Neuronal stem cell (in vitro differentiated cells): ENCODE measurements at regions not wholly inside any gene's neighbourhood (a gene's known extent, or its start where the extent isn't known, plus 50 kb on each side); places are given as distances from the start of the nearest gene placed in this dataset.
"Not testable (repeated sequence)": the region's sequence is repeated elsewhere in the genome, so short reads cannot be mapped to it uniquely, and the experiment has no call there.

Source experiments
- DNase-seq: peaks from one replicate; pipeline ENCODE4 v3.0.0-alpha.2; 2013; ENCODE audit warnings: low spot score
- H2AFZ ChIP-seq: one replicate; pipeline ENCODE4 v1.6.1; 2013; ENCODE audit warnings: mild to moderate bottlenecking, low read length, inconsistent platforms
- H2AK5ac ChIP-seq: 2 replicates; pipeline ENCODE4 v1.6.1; 2013; ENCODE audit warnings: low read depth, mild to moderate bottlenecking, inconsistent platforms, low read length, moderate library complexity, mixed read lengths
- H2BK120ac ChIP-seq: 2 replicates; pipeline ENCODE4 v1.6.1; 2013; ENCODE audit warnings: low read depth, mild to moderate bottlenecking, inconsistent platforms, low read length, moderate library complexity, mixed read lengths
- H2BK12ac ChIP-seq: one replicate; pipeline ENCODE4 v1.6.1; 2013; ENCODE audit warnings: low read length, inconsistent platforms
- H2BK15ac ChIP-seq: 2 replicates; pipeline ENCODE4 v1.6.1; 2013; ENCODE audit warnings: mild to moderate bottlenecking, low read length, inconsistent platforms, mixed read lengths
- H2BK5ac ChIP-seq: one replicate; pipeline ENCODE4 v1.6.1; 2013; ENCODE audit warnings: inconsistent platforms, mild to moderate bottlenecking, low read length, moderate library complexity
- H3K14ac ChIP-seq: one replicate; pipeline ENCODE4 v1.6.1; 2013; ENCODE audit warnings: low read length, inconsistent platforms
- H3K18ac ChIP-seq: 2 replicates; pipeline ENCODE4 v1.6.1; 2013; ENCODE audit warnings: low read length, inconsistent platforms
- H3K23ac ChIP-seq: 2 replicates; pipeline ENCODE4 v1.6.1; 2013; ENCODE audit warnings: low read depth, mild to moderate bottlenecking, mixed read lengths, low read length, inconsistent platforms; ENCODE audit not compliant: poor library complexity
- H3K27ac ChIP-seq: replicated peaks from 3 replicates; pipeline ENCODE4 v1.5.1; 2013; ENCODE audit warnings: low read length, inconsistent platforms
- H3K27me3 ChIP-seq, 3 experiments: 2 replicates each; pipeline ENCODE4 v1.6.1; 2013; ENCODE audit warnings: low read length in 3 of 3, mild to moderate bottlenecking in 2 of 3, inconsistent platforms in 1 of 3, low read depth in 1 of 3, mixed read lengths in 1 of 3, moderate library complexity in 1 of 3; ENCODE audit not compliant: control insufficient read depth in 3 of 3, insufficient read depth in 3 of 3
- H3K36me3 ChIP-seq, 2 donors: replicated peaks in 1 of 2; 2 replicates each; pipeline ENCODE4 v1.6.1; 2013; ENCODE audit warnings: low read length in 2 of 2; ENCODE audit not compliant: control insufficient read depth in 2 of 2, insufficient read depth in 2 of 2
- H3K4ac ChIP-seq: 2 replicates; pipeline ENCODE4 v1.6.1; 2013; ENCODE audit warnings: inconsistent platforms, mild to moderate bottlenecking, low read length, moderate library complexity
- H3K4me1 ChIP-seq, 2 donors: 1 replicate in 1 of 2; 2 replicates in 1 of 2; pipeline ENCODE4 v1.6.1; 2013; ENCODE audit warnings: low read length in 2 of 2, low read depth in 1 of 2; ENCODE audit not compliant: control insufficient read depth in 2 of 2, insufficient read depth in 1 of 2
- H3K4me2 ChIP-seq: one replicate; pipeline ENCODE4 v1.6.1; 2013; ENCODE audit warnings: mild to moderate bottlenecking, low read length, inconsistent platforms; ENCODE audit not compliant: insufficient read depth, poor library complexity, severe bottlenecking
- H3K4me3 ChIP-seq, 2 donors: 2 replicates each; pipeline ENCODE4 v1.5.1; 2013; ENCODE audit warnings: low read length in 2 of 2, mild to moderate bottlenecking in 2 of 2, inconsistent platforms in 1 of 2, moderate library complexity in 1 of 2
- H3K79me1 ChIP-seq: one replicate; pipeline ENCODE4 v1.6.1; 2013; ENCODE audit warnings: low read depth, mild to moderate bottlenecking, inconsistent platforms, low read length, moderate library complexity
- H3K9ac ChIP-seq: one replicate; pipeline ENCODE4 v1.6.1; 2013; ENCODE audit warnings: mild to moderate bottlenecking, low read depth, low read length, inconsistent platforms; ENCODE audit not compliant: poor library complexity
- H3K9me3 ChIP-seq, 2 donors: replicated peaks in 1 of 2; 2 replicates each; pipeline versions ENCODE3 to v1.6.1; 2013; ENCODE audit warnings: low read length in 2 of 2, mild to moderate bottlenecking in 2 of 2, inconsistent platforms in 1 of 2, low read depth in 1 of 2, mixed read lengths in 1 of 2, moderate library complexity in 1 of 2; ENCODE audit not compliant: control insufficient read depth in 2 of 2, insufficient read depth in 1 of 2
- H4K8ac ChIP-seq: one replicate; pipeline ENCODE4 v1.6.1; 2013; ENCODE audit warnings: low read depth, mild to moderate bottlenecking, inconsistent platforms, low read length, moderate library complexity
- H4K91ac ChIP-seq: one replicate; pipeline ENCODE4 v1.6.1; 2013; ENCODE audit warnings: low read length, low read depth, mild to moderate bottlenecking, inconsistent platforms; ENCODE audit not compliant: poor library complexity
- WGBS, 2 donors: extraction: QIAGEN DNeasy Blood & Tissue Kit; methylation state at CpG; one replicate each; pipeline ENCODE4 v1.1.7; 2013; ENCODE audit warnings: missing lambda C conversion rate in 2 of 2, mixed read lengths in 1 of 2; ENCODE audit not compliant: insufficient read length in 2 of 2, insufficient replicate concordance in 1 of 2; ENCODE audit errors: extremely low coverage in 2 of 2; 5-methylcytosine and 5-hydroxymethylcytosine counted together

DNA sequence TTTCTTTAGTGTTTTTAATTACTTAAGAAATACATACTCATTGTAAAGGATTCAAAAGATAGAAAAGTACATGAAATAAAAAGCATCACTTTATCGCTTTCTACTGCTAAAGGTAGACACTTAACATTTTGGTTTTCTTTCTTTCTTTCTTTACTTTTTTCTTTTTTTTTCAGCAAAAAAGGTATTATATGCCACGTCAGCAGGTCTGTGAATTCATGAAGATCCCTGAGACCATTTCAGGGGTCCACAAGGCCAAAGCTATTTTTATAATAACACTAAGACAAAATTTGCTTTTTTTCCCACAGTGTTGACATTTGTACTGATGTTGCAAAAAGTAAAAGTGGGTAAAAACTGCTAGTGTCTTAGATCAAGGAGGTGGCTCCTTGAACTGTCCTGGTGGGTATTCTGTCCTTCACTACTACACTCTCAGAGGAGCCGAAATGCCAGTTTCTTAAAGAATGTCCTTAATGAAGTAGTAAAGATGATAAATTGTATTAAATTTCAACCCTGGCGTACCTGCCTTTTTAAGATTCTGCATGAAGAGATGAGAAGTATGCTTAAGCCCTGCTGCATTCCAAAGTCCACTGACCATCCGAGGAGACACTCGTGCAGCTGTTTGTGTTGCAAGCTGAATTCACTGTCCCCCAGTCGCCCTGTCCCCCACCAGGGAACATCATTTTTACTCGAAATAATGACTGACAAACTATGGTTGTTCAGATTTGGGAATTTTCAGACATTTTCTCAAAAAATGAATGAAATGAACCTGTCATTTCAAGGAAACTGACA lies 106.7 kb upstream of the PIAS1 start:
- H2BK120ac ChIP-seq = no peak overlapping the region
- no peaks in the 10 kb centered on the region for H3K9me3 ChIP-seq
- H2BK15ac ChIP-seq = no peak overlapping the region
- no peak overlapping the region for H2BK5ac ChIP-seq
- H3K14ac ChIP-seq = no peak overlapping the region
- H3K27me3 ChIP-seq = no peaks in the 10 kb centered on the region
- H4K91ac ChIP-seq = no peak overlapping the region
- H3K4ac ChIP-seq = no peak overlapping the region
- no peak overlapping the region for H3K23ac ChIP-seq
- H4K8ac ChIP-seq = no peak overlapping the region
- no peak overlapping the region for H3K4me3 ChIP-seq
- H2AFZ ChIP-seq = no peak overlapping the region
- no peaks in the 10 kb centered on the region for H3K79me1 ChIP-seq
- WGBS, 2 donors = no CpG with 5 or more reads among the region's 8 CpGs
- no peak overlapping the region for H3K4me2 ChIP-seq
- H3K9ac ChIP-seq = no peak overlapping the region
- no peak overlapping the region for H2AK5ac ChIP-seq
- H3K18ac ChIP-seq = no peak overlapping the region
- H3K27ac ChIP-seq = no peak overlapping the region
- H3K36me3 ChIP-seq = no peaks in the 10 kb centered on the region
- H2BK12ac ChIP-seq = no peak overlapping the region
- H3K4me1 ChIP-seq = peaks cover 18 to 21% of the 10 kb centered on the region in 2 donors
- no peak for DNase-seq

DNA sequence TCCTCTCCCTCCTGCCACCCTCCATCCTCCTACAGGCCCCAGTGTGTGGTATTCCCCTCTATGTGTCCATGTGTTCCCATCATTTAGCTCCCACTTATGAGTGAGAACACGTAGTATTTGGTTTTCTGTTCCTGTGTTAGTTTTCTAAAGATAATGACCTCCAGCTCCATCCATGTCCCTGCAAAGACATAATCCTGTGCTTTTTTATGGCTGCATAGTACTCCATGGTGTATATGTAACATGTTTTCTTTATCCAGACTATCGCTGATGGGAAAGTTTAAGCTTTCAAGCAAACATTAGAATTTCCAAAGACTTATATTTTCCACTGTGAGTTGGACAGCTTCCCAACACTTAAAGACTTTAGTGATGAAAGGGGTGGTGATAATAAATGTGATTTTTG lies 105.9 kb upstream of the PIAS1 start:
- H3K4me2 ChIP-seq = no peak overlapping the region
- no peaks in the 10 kb centered on the region for H3K79me1 ChIP-seq
- H4K8ac ChIP-seq = no peak overlapping the region
- H3K4ac ChIP-seq = no peak overlapping the region
- H2BK120ac ChIP-seq = no peak overlapping the region
- no peak overlapping the region for H3K9ac ChIP-seq
- peaks cover 18 to 21% of the 10 kb centered on the region in 2 donors for H3K4me1 ChIP-seq
- no peak overlapping the region for H3K27ac ChIP-seq
- no peak overlapping the region for H3K14ac ChIP-seq
- H2AFZ ChIP-seq = no peak overlapping the region
- no peaks in the 10 kb centered on the region for H3K27me3 ChIP-seq
- H2BK15ac ChIP-seq = no peak overlapping the region
- no peak overlapping the region for H2AK5ac ChIP-seq
- no peak overlapping the region for H2BK5ac ChIP-seq
- no peak overlapping the region for H3K23ac ChIP-seq
- no peaks in the 10 kb centered on the region for H3K9me3 ChIP-seq
- no peaks in the 10 kb centered on the region for H3K36me3 ChIP-seq
- no peak overlapping the region for H2BK12ac ChIP-seq
- no CpG with 5 or more reads among the region's 2 CpGs for WGBS, 2 donors
- no peak overlapping the region for H3K4me3 ChIP-seq
- H4K91ac ChIP-seq = no peak overlapping the region
- no peak overlapping the region for H3K18ac ChIP-seq
- no peak for DNase-seq

DNA sequence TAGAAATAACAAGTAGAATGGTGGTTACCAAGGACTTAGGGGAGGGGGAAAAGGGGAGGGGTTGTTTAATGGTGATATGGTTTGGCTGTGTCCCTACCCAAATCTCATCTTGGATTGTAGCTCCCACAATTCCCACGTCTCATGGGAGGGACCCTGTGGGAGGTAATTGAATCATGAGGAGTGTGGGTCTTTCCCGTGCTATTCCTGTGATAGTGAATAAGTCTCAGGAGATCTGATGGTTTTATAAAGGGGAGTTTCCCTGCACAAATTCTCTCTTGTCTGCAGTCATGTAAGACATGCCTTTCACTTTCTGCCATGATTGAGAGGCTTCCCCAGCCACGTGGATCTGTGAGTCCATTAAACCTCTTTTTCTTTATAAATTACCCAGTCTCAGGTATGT lies 102.9 kb upstream of the PIAS1 start:
- not testable (repeated sequence) for H3K4me2 ChIP-seq, H3K9ac ChIP-seq, H3K79me1 ChIP-seq, H3K4ac ChIP-seq, H3K14ac ChIP-seq, H3K27me3 ChIP-seq, H3K23ac ChIP-seq, H2BK120ac ChIP-seq, H2BK12ac ChIP-seq, H3K36me3 ChIP-seq, H3K4me3 ChIP-seq, H2BK15ac ChIP-seq, H2AK5ac ChIP-seq, DNase-seq, H2BK5ac ChIP-seq, H2AFZ ChIP-seq, H3K9me3 ChIP-seq, H3K27ac ChIP-seq, H4K8ac ChIP-seq, H3K18ac ChIP-seq, H4K91ac ChIP-seq
- peaks cover 8 to 17% of the 10 kb centered on the region in 2 donors for H3K4me1 ChIP-seq
- WGBS, 2 donors = no CpG with 5 or more reads among the region's 3 CpGs

DNA sequence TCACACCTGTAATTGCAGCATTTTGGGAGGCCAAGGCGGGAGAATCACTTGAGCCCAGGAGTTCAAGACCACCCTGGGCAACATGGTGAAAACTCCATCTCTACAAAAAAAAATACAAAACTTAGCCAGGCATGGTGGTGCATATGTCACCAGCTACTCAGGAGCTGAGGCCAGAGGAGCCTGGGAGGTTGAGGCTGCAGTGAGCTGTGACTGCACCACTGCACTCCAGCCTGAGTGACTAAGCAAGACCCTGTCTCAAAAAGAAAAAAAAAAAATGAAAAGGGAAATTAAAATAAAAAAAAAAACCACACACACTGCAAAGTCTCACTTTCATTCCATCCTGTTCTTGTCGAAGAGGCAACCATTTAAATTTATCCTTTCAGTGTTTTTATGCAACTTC lies 100.8 kb upstream of the PIAS1 start:
- WGBS, 2 donors = no CpG with 5 or more reads among the region's 2 CpGs
- H3K18ac ChIP-seq = no peak overlapping the region
- no peak overlapping the region for H3K4ac ChIP-seq
- H4K8ac ChIP-seq = no peak overlapping the region
- no peak overlapping the region for H2BK5ac ChIP-seq
- H2BK12ac ChIP-seq = no peak overlapping the region
- no peak overlapping the region for H2BK120ac ChIP-seq
- H3K14ac ChIP-seq = no peak overlapping the region
- no peak for DNase-seq
- H3K4me3 ChIP-seq = no peak overlapping the region
- no peak overlapping the region for H2BK15ac ChIP-seq
- no peak overlapping the region for H2AK5ac ChIP-seq
- no peak overlapping the region for H3K9ac ChIP-seq
- H3K36me3 ChIP-seq = no peaks in the 10 kb centered on the region
- H3K4me2 ChIP-seq = no peak overlapping the region
- peaks cover 2 to 4% of the 10 kb centered on the region in 2 donors for H3K9me3 ChIP-seq
- H3K23ac ChIP-seq = no peak overlapping the region
- no peak overlapping the region for H3K27ac ChIP-seq
- H3K79me1 ChIP-seq = no peaks in the 10 kb centered on the region
- peaks cover 0 to 9% of the 10 kb centered on the region in 2 donors for H3K4me1 ChIP-seq
- H4K91ac ChIP-seq = no peak overlapping the region
- H2AFZ ChIP-seq = no peak overlapping the region
- no peaks in the 10 kb centered on the region for H3K27me3 ChIP-seq
